ENCODE measurements at regions not wholly inside any gene's neighbourhood (a gene's known extent, or its start where the extent isn't known, plus 50 kb on each side); places are given as distances from the start of the nearest gene placed in this dataset.
A peak's percentile ranks its signal among the peaks of the same experiment; 100 is the strongest.
"Not testable (repeated sequence)": the region's sequence is repeated elsewhere in the genome, so short reads cannot be mapped to it uniquely, and the experiment has no call there.

DNA sequence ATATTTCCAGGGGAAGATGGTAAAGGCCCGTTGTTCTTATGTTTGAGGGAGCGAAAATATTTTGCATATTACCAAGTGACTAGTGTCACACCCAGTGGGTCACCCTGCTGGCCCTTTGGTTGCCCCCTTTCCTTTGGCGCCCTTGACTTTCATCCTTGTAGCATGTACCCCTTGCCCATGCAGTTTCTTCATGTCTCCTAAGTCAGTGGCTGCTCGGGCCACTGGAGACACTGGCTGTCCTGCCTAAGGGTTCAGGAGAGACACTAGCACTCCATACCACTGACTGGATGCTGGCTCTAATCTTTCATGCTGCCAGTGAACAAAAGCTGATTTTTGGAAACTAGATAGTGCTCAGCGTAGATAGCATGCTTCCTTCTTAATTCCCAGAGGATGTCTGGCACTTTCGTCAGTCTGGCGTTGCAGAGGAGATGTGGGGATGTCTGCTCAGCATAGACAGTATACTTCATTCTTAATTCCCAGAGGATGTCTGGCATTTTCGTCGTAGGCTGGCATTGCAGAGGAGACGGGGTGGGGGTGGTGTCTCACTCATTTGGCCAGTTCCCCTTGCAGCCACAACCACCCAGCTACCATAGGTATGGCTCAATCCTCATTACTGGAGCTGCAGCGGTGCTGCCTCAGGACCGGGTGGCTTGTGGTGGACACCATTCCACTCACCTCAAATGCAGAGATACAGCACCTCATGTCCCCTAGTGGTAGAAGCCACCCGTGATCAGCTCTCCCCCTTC is 770.9 kb upstream of the TPTE start:
- Histone ChIP-seq H3K4me2 (peak overlapping the region in 6 of 11 experiments; percentile 0 to 28 (median 5); a peak in 5 of 22 replicates), H3K36me3 (no peaks in the 10 kb centered on the region), H3K9ac (no peak overlapping the region), H3K27me3 (no peaks in the 10 kb centered on the region), H3K27ac (peak overlapping the region in 1 of 11 experiments; percentile 16; a peak in 2 of 22 replicates), H3K4me3 (no peak overlapping the region), H3K4me1 (peaks cover 1 to 14% (median 5%) of the 10 kb centered on the region in 10 experiments; a peak in 17 of 20 replicates), H3K9me3 (replicated peaks in 1 of 11) (peaks cover 0 to 20% (median 9%) of the 10 kb centered on the region in 11 experiments; a peak in 9 of 22 replicates), H4K20me1 (no peaks in the 10 kb centered on the region)
- TF ChIP-seq Cebpa-rat (IDR thresholded peaks at IDR 0.05): peak in 1 of 11 experiments; percentile 6; a peak in 1 of 22 replicates

- not testable (repeated sequence) for H3K4me3 ChIP-seq, H3K36me3 ChIP-seq, H4K20me1 ChIP-seq, H3K27me3 ChIP-seq, H3K9ac ChIP-seq, H3K4me1 ChIP-seq
- H3K9me3 ChIP-seq (replicated peaks in 1 of 11): peaks cover 0 to 20% (median 9%) of the 10 kb centered on the region in 11 experiments; a peak in 9 of 22 replicates
- peak overlapping the region in 2 of 11 experiments; percentile 0 to 16; a peak in 2 of 22 replicates for H3K27ac ChIP-seq
- peak overlapping the region in 6 of 11 experiments; percentile 0 to 28 (median 5); a peak in 4 of 22 replicates for H3K4me2 ChIP-seq
These were observed 770.2 kb upstream of the TPTE start for GRCh38 chr21:9751087-9751585.

- H4K20me1 ChIP-seq, H3K4me3 ChIP-seq, H3K36me3 ChIP-seq, H3K27me3 ChIP-seq, H3K4me2 ChIP-seq, H3K9ac ChIP-seq, H3K27ac ChIP-seq, H3K4me1 ChIP-seq: not testable (repeated sequence)
- peaks cover 0 to 20% (median 9%) of the 10 kb centered on the region in 11 experiments; a peak in 9 of 22 replicates for H3K9me3 ChIP-seq (replicated peaks in 1 of 11)
These were observed 769.4 kb upstream of the TPTE start for GRCh38 chr21:9752028-9752427.

- H3K27me3 ChIP-seq, H3K4me2 ChIP-seq, H3K4me1 ChIP-seq, H3K4me3 ChIP-seq, H4K20me1 ChIP-seq, H3K9ac ChIP-seq, H3K36me3 ChIP-seq, H3K27ac ChIP-seq: not testable (repeated sequence)
- peaks cover 0 to 20% (median 9%) of the 10 kb centered on the region in 11 experiments; a peak in 9 of 22 replicates for H3K9me3 ChIP-seq (replicated peaks in 1 of 11)
These were observed 767.9 kb upstream of the TPTE start for GRCh38 chr21:9753441-9753840.

- Histone ChIP-seq H3K4me2 (no peak overlapping the region), H3K9me3 (replicated peaks in 1 of 11) (peaks cover 0 to 20% (median 9%) of the 10 kb centered on the region in 11 experiments; a peak in 9 of 22 replicates), H3K36me3 (no peaks in the 10 kb centered on the region), H3K27me3 (no peaks in the 10 kb centered on the region), H3K9ac (no peak overlapping the region), H3K27ac (no peak overlapping the region), H3K4me1 (peaks cover 0 to 7% (median 0%) of the 10 kb centered on the region in 10 experiments; a peak in 2 of 20 replicates), H4K20me1 (no peaks in the 10 kb centered on the region), H3K4me3 (no peak overlapping the region)
- TF ChIP-seq Cebpa-rat (IDR thresholded peaks at IDR 0.05): no peak
These were observed 767.4 kb upstream of the TPTE start for GRCh38 chr21:9753943-9754342.

DNA sequence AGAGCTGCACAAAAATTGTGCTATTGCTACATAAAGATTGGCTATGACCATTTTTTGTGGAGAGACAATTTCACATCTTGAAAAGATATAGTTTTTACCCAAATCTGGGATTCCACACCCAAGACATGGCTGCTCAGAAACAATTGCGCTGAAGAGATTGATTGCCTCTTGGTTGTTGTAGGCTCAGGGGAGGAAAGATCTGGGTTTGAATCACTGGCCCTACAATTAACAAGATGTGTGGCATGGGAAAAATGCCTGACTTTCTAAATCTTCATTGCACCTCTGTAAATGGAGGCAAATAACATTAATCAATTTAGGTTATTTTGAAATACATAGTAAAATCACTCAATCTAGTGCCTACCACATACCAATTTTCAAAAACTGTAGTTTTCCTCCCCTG is 766.9 kb upstream of the TPTE start:
- H4K20me1 ChIP-seq, H3K36me3 ChIP-seq, H3K27ac ChIP-seq, H3K4me1 ChIP-seq, H3K4me3 ChIP-seq, H3K27me3 ChIP-seq, H3K4me2 ChIP-seq, H3K9ac ChIP-seq: not testable (repeated sequence)
- H3K9me3 ChIP-seq (replicated peaks in 1 of 11): peaks cover 0 to 20% (median 9%) of the 10 kb centered on the region in 11 experiments; a peak in 9 of 22 replicates

- H3K4me3 ChIP-seq: no peak overlapping the region
- H3K36me3 ChIP-seq: no peaks in the 10 kb centered on the region
- H3K9me3 ChIP-seq (replicated peaks in 1 of 11): peaks cover 0 to 17% (median 9%) of the 10 kb centered on the region in 11 experiments; a peak in 9 of 22 replicates
- no peak overlapping the region for H3K9ac ChIP-seq
- TF ChIP-seq Cebpa-rat (IDR thresholded peaks at IDR 0.05): no peak
- no peak overlapping the region for H3K27ac ChIP-seq
- no peaks in the 10 kb centered on the region for H4K20me1 ChIP-seq
- H3K4me1 ChIP-seq: peaks cover 0 to 4% (median 0%) of the 10 kb centered on the region in 10 experiments; a peak in 2 of 20 replicates
- H3K27me3 ChIP-seq: no peaks in the 10 kb centered on the region
- no peak overlapping the region for H3K4me2 ChIP-seq
These were observed 765.8 kb upstream of the TPTE start for GRCh38 chr21:9755611-9756010.

GRCh38 chr21:9756677-9757076 is 764.7 kb upstream of the TPTE start:
- no peaks in the 10 kb centered on the region for H3K27me3 ChIP-seq
- H4K20me1 ChIP-seq: no peaks in the 10 kb centered on the region
- no peak overlapping the region for H3K9ac ChIP-seq
- no peaks in the 10 kb centered on the region for H3K4me1 ChIP-seq
- H3K27ac ChIP-seq: no peak overlapping the region
- H3K4me3 ChIP-seq: no peak overlapping the region
- no peaks in the 10 kb centered on the region for H3K36me3 ChIP-seq
- peaks cover 0 to 6% (median 0%) of the 10 kb centered on the region in 11 experiments; a peak in 6 of 22 replicates for H3K9me3 ChIP-seq (replicated peaks in 1 of 11)
- no peak overlapping the region for H3K4me2 ChIP-seq
- TF ChIP-seq Cebpa-rat (IDR thresholded peaks at IDR 0.05): no peak

GRCh38 chr21:9757118-9757517 is 764.3 kb upstream of the TPTE start:
- H3K9ac ChIP-seq; H3K27me3 ChIP-seq; H3K4me2 ChIP-seq; H3K4me3 ChIP-seq; H3K4me1 ChIP-seq; H4K20me1 ChIP-seq; H3K36me3 ChIP-seq; H3K9me3 ChIP-seq (replicated peaks in 1 of 11); H3K27ac ChIP-seq: not testable (repeated sequence)

DNA sequence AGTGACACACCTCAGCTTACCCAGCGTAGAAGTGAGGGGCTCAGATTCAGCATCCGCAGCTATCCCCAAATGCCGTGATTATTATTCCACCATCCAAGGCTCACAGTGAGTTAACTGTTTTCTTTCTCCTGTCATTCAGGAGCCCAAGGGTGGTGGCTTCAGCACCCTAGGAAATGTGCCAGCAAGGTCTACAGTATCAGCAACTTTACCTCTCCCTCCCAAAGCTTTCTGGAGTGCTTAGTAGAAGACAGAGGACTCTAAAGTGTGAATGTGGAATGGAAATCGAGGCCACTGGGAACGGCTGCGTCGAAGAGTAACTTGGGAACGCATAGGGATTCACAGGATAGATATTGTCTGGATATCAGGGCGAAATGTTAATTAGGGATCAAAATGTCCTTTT is 763.8 kb upstream of the TPTE start:
- H3K4me3 ChIP-seq; H3K27ac ChIP-seq; H3K9me3 ChIP-seq (replicated peaks in 1 of 11); H3K9ac ChIP-seq; H4K20me1 ChIP-seq; H3K36me3 ChIP-seq; H3K27me3 ChIP-seq; H3K4me2 ChIP-seq; H3K4me1 ChIP-seq: not testable (repeated sequence)
